ENCODE measurements at regions not wholly inside any gene's neighbourhood (a gene's known extent, or its start where the extent isn't known, plus 50 kb on each side); places are given as distances from the start of the nearest gene placed in this dataset.
A peak's percentile ranks its signal among the peaks of the same experiment; 100 is the strongest.

- peak in 4 of 7 experiments; percentile 20 to 44 (median 26) for TF ChIP-seq CTCF (IDR thresholded peaks at IDR 0.05)
- no peak for TF ChIP-seq POLR2A (IDR thresholded peaks at IDR 0.05)
Measured at GRCh38 chr5:165227515-165227914, 1722.1 kb downstream of the MAT2B start.
